B cell (primary cell): ENCODE measurements at regions not wholly inside any gene's neighbourhood (a gene's known extent, or its start where the extent isn't known, plus 50 kb on each side); places are given as distances from the start of the nearest gene placed in this dataset.

Source experiments
- EZH2 ChIP-seq: IDR thresholded peaks from 2 replicates; pipeline ENCODE4 v1.6.1; 2012; ENCODE audit warnings: borderline replicate concordance, low read depth, mild to moderate bottlenecking, moderate library complexity, low read length; ENCODE audit not compliant: insufficient read depth, poor library complexity, severe bottlenecking
- TF ChIP-seq, protein P1 (sequence below): fragments of 200-600 bp; IDR thresholded peaks from one replicate; pipeline ENCODE4 v1.8.0; 2022; ENCODE audit warnings: antibody characterized with exemption, mild to moderate bottlenecking

GRCh38 chr6:156389296-156389695, 387.9 kb upstream of the ARID1B start:
- TF ChIP-seq, protein P1, sequence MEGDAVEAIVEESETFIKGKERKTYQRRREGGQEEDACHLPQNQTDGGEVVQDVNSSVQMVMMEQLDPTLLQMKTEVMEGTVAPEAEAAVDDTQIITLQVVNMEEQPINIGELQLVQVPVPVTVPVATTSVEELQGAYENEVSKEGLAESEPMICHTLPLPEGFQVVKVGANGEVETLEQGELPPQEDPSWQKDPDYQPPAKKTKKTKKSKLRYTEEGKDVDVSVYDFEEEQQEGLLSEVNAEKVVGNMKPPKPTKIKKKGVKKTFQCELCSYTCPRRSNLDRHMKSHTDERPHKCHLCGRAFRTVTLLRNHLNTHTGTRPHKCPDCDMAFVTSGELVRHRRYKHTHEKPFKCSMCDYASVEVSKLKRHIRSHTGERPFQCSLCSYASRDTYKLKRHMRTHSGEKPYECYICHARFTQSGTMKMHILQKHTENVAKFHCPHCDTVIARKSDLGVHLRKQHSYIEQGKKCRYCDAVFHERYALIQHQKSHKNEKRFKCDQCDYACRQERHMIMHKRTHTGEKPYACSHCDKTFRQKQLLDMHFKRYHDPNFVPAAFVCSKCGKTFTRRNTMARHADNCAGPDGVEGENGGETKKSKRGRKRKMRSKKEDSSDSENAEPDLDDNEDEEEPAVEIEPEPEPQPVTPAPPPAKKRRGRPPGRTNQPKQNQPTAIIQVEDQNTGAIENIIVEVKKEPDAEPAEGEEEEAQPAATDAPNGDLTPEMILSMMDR: no peak
- no peak for TF ChIP-seq EZH2
